ENCODE measurements at regions not wholly inside any gene's neighbourhood (a gene's known extent, or its start where the extent isn't known, plus 50 kb on each side); places are given as distances from the start of the nearest gene placed in this dataset.
A peak's percentile ranks its signal among the peaks of the same experiment; 100 is the strongest.
"Not testable (repeated sequence)": the region's sequence is repeated elsewhere in the genome, so short reads cannot be mapped to it uniquely, and the experiment has no call there.

DNA sequence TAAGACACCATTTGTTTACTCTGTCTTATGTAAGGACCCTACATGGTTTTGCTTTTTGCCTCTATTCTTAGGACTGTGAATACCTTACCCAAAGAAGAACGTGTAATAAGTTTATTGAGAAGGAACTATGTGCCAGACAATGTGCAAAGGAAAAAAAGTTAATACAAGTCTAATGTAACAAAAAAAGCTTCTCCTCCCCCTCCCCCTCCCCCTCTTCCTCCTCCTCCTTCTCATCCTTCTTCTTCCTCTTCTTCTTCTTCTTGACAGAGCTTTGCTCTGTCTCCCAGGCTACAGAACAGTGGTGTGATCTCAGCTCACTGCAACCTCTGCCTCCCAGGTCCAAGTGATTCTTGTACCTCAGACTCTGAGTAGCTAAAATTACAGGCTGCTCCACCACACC is 50.9 kb upstream of the MITF start:
- DNase-seq: no peak

DNA sequence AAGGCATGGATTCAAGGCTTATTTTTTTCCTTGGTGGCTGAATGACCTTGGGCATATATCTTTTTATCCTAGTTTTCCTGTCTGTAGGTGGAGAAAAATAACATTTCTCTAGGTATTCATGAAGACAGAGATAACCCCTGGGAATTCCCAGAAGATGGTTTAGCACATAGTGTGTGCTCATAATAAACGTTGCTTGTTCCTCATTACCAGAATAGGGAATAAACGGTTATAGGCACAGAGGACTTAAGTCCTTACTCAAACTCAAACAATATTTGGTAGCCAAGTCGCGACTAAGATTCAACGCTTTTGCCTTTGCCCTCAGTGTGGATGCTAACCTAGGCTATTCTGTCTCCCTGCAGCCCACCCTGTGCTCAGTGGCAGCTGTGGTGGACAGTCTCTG is 51.6 kb upstream of the MITF start:
- no peak for DNase-seq

DNA sequence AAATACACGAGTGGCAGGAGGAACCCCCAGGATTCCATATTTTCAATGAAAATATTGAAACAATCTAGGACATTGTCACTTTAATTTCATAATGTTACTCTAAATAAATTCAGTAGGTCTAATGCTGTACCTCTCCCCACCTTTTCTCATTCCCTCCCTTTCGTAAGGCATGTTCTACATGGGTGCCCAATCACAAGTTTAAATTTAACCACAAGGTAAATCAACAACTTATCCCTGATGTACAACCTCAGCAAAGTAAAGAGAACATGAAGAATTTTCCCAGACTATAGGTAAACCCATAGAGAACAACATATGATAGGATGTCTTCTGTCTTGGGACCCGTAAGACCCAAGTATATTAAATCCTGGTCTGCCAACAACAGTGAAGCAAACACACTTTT is 53.2 kb upstream of the MITF start:
- DNase-seq: no peak

DNA sequence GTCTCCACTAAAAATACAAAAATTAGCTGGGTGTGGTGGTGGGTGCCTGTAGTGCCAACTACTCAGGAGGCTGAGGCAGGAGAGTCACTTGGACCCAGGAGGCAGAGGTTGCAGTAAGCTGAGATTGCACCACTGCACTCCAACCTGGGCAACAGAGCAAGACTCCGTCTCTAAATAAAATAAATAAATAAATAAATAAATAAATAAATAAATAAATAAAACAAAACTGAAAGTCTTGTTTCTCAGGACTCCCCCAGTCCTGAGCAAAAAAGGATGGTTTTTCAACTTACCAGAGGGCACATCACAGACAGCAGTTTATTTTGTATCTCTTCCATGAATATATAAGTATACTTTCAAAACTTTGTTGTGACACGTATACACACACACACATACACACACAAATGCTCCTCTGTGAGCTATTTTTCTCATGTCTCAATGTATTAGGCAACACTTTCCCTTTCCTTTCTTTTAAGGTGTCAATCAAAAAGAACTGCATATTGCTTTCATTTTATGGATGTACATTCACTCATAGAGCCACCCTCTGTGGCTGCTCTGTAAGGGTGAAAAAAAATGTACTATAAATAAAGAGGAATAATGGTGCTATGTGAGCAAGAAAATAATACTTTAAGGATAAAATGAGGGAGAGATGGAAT is 54.8 kb upstream of the MITF start:
- no peak for DNase-seq

DNA sequence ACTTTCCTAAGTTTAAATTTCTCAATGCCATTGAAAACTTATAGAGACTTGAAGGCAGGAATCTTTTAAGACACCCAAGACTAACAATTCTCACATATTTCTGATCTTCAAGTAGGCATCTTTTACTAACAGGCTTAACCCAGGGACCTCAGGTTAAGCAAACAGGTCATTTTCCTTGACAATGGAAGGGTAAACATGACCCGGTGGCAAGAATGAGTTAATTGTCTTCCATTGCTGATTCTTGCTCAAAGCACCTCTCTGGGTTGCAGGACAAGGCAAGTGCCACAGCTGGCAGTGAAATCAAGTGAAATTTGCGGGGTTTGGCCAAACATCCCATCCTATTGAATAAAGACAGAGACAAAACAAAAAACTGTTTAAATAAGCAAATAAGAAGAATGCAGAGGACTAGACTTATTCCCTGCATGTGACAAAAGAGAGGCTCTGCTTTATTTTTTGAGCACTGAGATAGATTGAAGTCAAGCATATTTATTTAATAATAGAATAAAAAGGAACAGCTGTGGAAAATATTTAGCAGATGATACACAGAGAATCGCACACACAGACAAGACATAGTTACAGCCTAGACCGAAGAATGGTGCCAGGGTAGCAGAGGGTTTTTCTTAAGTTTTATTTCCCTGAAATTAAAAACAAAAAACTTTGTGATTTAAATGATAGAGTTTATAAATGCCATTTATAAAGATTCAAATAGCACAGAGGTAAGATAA is 56.0 kb upstream of the MITF start:
- DNase-seq: no peak

DNA sequence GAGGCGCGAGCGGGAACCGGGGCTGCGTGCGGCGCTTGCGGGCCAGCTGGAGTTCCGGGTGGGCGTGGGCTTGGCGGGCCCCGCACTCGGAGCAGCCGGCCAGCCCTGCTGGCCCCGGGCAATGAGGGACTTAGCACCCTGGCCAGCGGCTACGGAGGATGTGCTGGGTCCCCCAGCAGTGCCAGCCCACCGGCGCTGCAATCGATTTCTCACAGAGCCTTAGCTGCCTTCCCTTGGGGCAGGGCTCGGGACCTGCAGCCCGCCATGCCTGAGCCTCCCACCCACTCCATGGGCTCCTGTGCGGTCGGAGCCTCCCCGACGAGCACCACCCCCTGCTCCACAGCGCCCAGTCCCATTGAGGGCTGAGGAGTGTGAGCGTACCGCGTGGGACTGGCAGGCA is 61.8 kb upstream of the MITF start:
- not testable (repeated sequence) for DNase-seq

DNA sequence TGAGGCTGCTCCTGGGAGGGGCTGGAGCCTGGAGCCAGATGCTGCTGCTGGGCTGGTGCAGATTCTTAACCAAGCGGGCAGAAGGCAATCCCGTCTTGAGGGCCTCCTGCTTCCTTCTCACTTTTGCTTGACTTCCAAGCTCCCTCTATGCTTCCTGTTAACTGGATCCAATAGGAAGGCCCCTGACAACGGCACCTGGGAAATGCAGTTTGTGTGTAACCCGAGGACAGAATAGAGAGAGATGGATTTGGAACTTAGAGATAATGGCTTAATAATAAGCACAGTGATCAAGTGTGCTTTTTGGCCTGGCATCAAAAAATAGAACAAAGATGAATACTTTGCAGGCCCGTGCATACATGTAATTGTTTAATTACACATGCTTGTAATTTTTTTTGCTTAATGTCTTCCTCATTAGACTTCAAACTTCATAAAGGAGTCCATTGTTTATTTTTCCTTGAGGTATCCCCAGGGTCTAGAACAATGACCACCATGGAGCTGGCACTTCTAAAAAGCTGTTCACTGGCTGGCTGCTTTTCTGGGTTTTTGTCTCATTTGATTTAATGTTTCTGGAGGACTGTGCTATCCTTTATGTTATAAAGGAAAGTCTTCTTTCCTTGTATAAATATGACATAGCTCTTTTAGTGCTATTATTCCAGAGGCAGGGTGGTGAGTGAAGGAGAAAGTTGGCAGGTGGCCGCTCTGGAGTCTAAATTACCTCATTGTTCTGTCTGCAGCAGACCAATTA is 63.3 kb upstream of the MITF start:
- DNase-seq: no peak

DNA sequence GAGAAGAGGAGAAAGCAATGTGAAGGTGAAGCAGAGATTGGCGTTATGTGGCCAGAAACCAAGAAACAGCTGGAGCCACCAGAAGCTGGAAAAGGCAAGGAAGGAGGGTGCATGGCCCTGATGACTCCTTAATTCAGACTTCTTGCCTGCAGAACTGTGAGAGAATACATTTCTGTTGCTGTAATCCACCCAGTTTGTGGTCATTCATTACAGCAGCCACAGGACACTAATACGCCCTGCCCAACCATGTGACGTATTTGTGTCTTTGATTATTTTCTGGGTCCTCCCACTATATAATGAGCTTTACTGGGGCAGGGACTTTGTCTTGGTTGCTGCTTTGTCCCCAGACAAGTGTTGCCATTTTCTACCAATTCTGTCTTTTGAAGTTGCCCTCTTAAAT is 64.5 kb upstream of the MITF start:
- DNase-seq: no peak

DNA sequence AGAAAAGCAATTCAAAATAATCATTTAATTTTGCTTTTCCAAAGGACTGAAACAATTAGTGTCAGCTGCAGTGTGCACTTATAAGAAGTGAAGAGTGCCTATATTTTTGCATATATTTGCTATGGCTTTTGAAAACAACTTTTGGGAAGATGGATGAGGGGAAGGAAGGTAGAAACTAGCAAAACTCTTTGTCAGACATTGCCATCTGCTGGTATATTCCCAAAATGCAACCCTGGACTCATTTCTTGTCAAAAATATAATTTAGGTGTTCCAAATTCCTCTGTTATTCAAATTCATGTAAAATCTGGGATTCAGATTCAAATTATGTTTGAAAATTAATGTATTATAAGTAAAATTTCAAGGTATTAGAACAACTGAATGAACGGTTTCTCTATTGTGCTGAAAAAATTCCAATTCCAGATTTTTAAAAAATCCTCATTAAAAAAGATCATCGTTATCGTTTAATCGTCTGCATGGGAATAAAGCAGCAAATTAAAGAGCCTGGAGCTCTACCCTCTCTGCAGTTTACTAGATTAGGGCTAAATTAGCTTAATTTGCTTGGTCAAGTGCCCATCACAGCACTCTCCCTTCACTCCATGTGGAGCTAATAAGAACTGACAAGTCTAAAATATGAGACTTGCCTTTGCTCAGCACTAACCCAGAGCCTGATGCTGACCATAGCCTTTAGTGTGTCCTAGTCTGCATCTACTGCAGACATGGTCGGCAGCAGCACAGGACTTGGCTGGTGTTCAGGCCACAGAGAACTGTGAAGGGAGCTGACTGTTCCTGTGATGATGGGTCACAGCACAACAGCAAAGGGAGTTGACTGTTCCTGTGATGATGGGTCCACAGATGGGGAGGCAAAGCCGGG is 67.9 kb upstream of the MITF start:
- DNase-seq: peak in 3 of 14 donors; percentile 6 to 48 (median 35)

DNA sequence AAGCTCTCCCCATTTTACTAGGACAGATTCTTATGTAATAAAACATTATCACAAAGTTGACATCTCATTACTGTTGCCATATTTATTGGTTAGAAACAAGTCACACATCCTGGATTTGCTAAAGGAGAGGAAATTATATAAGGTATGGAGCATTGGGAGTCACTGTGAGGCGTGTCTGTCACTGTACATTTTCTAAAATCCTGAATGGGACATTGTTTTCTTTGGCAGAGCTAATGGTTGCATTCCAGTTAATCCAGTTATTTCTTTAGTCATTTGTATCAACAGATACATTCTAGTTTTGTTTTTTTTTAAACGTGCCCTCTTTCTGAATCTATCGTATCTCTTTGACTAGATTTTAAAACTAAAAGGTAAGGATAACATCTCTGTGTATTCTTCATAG is 70.2 kb upstream of the MITF start:
- no peak for DNase-seq

DNA sequence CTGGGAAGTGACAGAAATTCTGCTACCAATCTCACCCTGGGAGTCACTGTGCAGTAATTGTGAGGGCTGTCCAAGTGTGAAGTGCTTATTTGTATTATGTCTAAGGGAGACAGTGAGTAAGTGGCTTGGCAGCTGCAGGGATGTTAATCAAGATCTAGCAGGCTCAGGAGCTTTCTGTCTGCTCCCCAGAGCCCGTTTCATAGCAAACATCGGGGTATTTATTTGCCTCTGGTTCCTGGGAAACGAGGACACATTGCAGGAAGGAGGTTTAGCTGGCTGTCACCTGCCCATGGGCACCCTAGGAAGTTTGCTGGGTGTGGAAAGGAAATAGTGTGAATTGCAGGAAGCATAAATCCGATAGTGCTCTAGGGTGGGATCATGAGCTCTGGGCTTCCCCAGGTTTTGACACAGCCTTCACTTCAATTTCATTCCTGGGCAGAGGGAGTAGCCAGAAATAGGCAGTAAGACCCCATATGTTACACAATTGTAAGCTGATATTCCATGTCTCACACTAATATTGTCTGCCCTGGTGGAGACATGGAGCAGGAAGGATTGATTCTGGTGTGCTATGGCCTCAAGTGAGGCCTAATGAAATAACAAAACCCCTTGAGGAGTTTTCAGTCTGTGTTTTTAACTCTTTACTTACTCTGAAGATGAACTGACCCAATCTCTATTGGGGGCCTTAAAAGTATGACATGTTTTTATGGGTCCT is 74.1 kb upstream of the MITF start:
- DNase-seq: no peak

DNA sequence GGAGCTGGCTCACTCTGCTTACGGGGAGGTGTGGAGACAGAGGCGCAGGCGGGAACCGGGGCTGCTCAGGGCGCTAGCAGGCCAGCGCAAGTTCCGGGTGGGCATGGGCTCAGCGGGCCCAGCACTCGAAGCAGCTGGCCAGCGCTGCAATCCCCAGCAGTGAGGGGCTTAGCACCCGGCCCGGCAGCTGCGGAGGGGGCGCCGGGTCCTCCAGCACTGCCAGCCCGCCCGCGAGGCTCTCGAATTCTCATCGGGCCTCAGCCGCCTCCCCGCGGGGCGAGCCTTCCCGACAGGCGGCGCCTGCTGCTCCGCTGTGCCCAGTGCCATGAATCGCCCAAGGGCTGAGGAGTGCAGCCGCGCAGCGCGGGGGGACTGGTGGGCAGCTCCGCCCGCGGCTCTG is 78.6 kb upstream of the MITF start:
- no peak for DNase-seq

DNA sequence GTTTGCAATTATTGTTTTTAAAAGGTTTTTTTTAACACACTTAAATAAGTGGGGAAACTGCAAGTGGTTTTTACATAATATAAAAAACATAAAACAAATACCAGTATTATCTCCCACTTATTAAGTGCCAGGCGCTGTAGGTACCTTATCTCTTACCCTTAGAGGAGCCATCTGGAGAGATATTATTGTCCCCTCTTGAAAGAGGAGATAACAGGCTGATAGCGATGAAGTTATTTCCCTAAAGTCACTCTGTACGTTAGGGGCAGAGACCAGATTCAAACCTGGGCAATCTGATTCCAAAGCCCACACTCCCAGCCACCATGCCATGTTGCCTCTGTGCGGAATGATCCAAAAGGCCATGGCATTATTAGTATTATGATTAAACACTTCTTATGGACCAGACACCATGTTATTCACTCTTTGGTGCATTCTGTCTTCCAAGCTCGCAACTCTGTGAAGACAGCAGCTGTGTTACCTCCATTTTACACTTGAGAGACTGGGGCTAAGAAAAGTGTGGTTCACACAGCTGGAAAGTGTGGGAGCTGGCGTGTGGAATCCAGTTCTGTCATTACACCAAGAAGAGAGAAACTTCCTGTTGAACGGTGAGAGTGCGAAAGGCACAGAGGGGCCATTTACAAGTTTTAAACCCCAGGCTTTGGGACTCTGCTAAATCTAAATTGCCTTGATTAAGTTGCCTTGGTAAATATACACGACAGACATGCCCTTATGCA is 79.9 kb upstream of the MITF start:
- DNase-seq: no peak

DNA sequence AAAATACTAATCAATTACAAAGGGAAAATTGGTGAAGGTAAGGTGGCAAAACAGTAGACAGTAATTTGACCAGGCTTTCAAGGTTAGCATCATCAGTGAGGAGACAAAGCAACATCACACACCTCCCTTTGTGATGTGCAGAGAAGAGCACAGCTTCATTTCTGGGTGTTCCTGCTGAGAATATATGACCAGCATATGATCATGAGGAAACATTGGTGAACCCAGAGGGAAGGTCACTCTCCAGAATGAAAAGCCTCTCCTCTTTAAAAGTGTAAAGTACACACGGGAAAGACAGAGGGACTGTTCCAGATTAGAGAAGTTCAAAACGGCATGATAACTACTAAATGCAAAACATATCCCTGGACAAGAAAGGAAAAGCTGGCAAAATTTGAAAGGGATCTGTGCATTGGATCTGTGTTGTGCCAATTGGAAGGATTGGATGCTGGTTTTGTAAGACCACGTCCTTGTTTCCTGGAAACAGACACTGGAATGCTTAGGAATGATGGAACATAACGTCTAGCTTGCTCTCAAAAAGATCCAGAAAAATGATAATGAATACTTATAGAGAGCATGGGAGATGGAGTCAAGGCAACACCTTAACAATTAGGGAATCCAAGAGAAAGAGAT is 80.6 kb upstream of the MITF start:
- no peak for DNase-seq

DNA sequence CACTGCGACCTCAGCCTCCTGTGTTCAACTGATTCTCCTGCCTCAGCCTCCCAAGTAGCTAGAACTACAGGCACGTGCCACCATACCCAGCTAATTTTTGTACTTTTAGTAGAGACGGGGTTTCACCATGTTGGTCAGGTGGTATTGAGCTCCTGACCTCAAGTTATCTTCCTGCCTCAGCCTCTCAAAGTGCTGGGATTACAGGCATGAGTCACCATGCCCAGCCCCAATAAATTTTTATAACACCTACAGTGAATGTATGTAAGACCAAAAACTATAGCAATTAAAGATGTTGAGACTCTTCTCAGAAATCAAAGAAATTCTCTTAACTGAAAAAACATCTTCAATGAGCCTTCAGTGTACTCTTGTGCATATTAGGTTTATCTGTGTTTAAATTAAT is 82.2 kb upstream of the MITF start:
- not testable (repeated sequence) for DNase-seq

DNA sequence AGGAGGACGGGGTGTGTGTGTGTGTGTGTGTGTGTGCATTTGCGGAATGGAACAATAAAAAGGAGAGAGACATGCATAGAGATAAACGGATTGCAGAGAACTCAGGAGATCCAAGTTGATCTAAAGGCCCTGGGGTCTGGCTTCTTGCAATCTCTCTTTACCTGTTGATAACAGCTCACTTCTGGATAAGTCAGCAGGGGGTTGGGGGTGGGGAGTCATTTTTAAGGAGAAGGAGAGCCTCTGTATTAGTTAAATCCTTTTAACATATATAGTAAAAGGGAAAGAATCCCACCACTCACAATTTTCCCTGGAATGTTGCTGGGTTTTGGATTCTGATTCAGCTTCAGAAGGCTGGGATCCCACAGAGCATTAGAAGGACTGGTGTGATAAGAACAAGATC is 87.5 kb upstream of the MITF start:
- DNase-seq: no peak

DNA sequence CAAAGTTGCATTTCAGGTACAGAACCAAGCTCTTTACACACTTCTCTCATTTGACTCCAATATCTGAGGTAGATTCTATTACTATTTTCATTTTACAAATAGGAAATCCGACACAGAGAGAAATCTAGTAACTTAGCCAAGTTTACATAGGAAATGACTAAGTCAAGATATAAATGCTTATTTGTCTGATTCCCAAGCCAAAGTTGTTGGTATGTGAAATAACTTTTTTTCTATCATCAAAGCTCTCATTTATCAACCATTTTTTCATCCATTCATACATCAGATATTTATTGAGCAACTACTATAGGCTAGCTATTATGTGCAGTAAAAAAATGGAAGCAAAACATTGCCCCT is 89.2 kb upstream of the MITF start:
- DNase-seq: no peak

DNA sequence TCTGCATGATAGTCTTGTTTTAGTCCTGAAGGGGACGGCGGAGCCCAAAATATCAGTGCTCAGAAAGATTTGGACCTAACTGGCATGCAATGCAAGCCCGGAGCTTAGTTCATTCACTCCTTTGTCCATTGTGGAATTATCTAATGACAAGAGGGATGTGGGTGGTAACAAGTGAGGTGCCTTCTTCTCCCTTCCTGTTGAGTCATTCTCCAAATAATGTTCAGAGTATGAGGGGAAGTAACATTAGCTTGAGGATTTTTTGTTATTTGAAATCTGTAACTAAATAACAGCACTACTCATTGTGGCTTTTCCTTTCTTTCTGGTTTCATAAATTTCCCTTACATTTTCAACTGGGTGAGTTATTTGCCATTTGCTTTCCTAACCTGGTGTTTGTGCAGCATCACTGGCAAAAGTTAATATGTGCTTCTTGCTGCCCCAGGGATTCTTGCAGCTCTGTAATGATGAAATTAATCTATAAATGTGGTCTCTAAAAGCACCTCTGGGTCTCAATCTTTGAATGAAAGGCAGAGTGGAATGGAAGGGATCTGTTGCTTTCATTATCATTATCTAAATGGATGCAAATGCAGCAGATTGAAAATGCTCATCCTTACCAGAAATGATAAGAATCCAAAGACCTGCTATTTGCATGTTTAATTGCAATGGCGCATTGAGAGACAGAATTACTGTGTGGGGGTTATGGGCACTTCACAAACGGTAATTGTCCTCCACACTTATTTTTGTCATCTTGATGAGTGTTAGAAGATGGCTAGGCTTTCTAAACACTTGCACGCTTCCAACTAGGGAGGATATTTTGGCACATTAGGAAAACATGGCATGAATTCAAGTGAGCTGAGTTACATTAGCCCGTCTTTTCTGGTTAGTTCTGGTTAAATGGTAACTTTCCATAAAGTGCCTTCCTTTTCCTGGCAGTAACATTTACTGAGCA is 89.9 kb upstream of the MITF start:
- no peak for DNase-seq

DNA sequence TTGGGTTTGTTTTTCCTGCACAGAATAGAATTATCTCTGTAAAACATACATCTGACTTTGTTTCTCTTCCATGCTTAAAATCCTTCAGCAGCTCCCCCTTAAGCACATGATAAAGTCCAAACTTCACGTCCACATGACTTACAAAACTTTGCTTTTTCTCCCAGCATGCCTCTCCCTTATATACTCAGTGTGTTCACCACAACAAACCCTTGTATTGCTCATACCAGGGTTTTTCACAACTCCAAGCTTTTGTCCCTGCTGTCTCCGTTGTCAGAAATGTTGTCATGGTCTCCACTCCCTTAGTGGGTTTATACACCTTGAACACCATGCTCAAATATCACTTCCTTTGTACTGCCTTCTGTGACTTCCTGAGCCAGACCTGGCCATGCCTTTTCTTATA is 91.1 kb upstream of the MITF start:
- no peak for DNase-seq

Data from C1 segment of cervical spinal cord (tissue), 14 donors.